Uterus (tissue), 3 donors: ENCODE measurements at regions not wholly inside any gene's neighbourhood (a gene's known extent, or its start where the extent isn't known, plus 50 kb on each side); places are given as distances from the start of the nearest gene placed in this dataset.
A peak's percentile ranks its signal among the peaks of the same experiment; 100 is the strongest.

Experiments
- DNase-seq, 2 donors: peaks; one replicate each; pipeline ENCODE4 v3.0.0-alpha.2; 2019 to 2020
- H3K27ac ChIP-seq, 2 donors: fragments of 200-600 bp; sonication (generic); 1 replicate in 1 of 2; 2 replicates in 1 of 2; pipeline ENCODE4 v1.5.1; 2016 to 2018
- H3K27me3 ChIP-seq, 2 donors: fragments of 200-600 bp; sonication (generic); one replicate each; pipeline ENCODE4 v1.5.1; 2018 to 2019; ENCODE audit warnings: control low read depth in 1 of 2
- H3K36me3 ChIP-seq, 2 donors: fragments of 200-600 bp; sonication (generic); one replicate each; pipeline ENCODE4 v1.5.1; 2019; ENCODE audit warnings: control low read depth in 1 of 2
- H3K4me1 ChIP-seq, 2 donors: fragments of 200-600 bp; sonication (generic); one replicate each; pipeline ENCODE4 v1.5.1; 2018 to 2019; ENCODE audit warnings: control low read depth in 1 of 2
- H3K4me3 ChIP-seq, 2 donors: fragments of 200-600 bp; sonication (generic); 1 replicate in 1 of 2; 2 replicates in 1 of 2; pipeline ENCODE4 v1.5.1; 2018 to 2019; ENCODE audit warnings: mild to moderate bottlenecking in 1 of 2
- H3K9me3 ChIP-seq, 2 donors: fragments of 200-600 bp; sonication (generic); one replicate each; pipeline ENCODE4 v1.5.1; 2019; ENCODE audit warnings: control low read depth in 1 of 2
- CTCF ChIP-seq, 4 experiments: fragments of 200-600 bp in 2 of 4; fragments of 450-650 bp in 2 of 4; sonication (generic) in 2 of 4; IDR thresholded peaks; one replicate each; pipeline ENCODE4 v1.5.1; 2016 to 2019; ENCODE audit warnings: antibody characterized with exemption in 4 of 4, mild to moderate bottlenecking in 2 of 4, moderate library complexity in 1 of 4
- POLR2A ChIP-seq, 2 donors: fragments of 450-650 bp; IDR thresholded peaks; one replicate each; pipeline ENCODE4 v1.6.1; 2016; ENCODE audit warnings: antibody characterized with exemption in 2 of 2, mild to moderate bottlenecking in 1 of 2, moderate library complexity in 1 of 2
- intact Hi-C: fragments of 100-400 bp; cut with DNase I; formaldehyde crosslinking; loops from one replicate; pipeline ENCODE4 v1.15.1; 2023; ENCODE audit warnings: low total_unique reads
- donor health status: DM: yes; HTN: yes; CAD: no.

- DNase-seq = peak; percentile 68 to 77
- Histone ChIP-seq H3K27me3 (no peaks in the 10 kb centered on the region), H3K27ac (no peak overlapping the region), H3K4me1 (no peaks in the 10 kb centered on the region), H3K9me3 (no peaks in the 10 kb centered on the region), H3K4me3 (no peak overlapping the region), H3K36me3 (no peaks in the 10 kb centered on the region)
- intact Hi-C loops = loop anchor here (10.0 kb wide), 1 partner anchor 499 kb away; no protein-coding TSS in a partner anchor
- TF ChIP-seq CTCF (IDR thresholded peaks at IDR 0.05) (peak; percentile 76 to 93 (median 91)), POLR2A (IDR thresholded peaks at IDR 0.05) (no peak)
Observed at GRCh38 chr1:43073490-43074230, 98.4 kb downstream of the EBNA1BP2 start.

DNA sequence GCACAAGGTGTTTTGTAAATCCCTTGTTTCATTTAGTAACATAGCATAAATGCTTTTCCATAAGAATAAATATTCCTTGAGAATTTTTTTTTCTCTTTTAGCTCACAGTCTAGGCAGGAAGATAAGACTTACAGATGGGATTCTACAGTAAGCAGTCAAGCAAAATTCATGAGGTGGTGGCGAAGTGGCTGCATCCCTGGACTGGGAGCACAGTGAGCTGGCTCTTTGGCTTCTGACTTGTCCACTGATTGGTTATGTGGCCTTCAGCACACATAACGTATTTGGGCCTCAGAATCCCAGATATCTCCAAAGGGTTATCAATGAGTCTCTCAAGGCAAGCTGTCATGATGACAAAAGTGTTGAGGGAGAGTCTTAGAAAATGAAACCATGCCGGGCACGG lies 99.8 kb downstream of the EBNA1BP2 start:
- intact Hi-C loops = loop anchor here (10.0 kb wide), 1 partner anchor 498 kb away; no protein-coding TSS in a partner anchor
- H3K4me1 ChIP-seq = no peaks in the 10 kb centered on the region
- H3K27ac ChIP-seq = no peak overlapping the region
- H3K4me3 ChIP-seq = no peak overlapping the region
- H3K36me3 ChIP-seq = no peaks in the 10 kb centered on the region
- H3K9me3 ChIP-seq = no peaks in the 10 kb centered on the region
- H3K27me3 ChIP-seq = no peaks in the 10 kb centered on the region
- no peak for DNase-seq
- TF ChIP-seq POLR2A (IDR thresholded peaks at IDR 0.05) (no peak), CTCF (IDR thresholded peaks at IDR 0.05) (no peak)

GRCh38 chr1:43071241-43071640 lies 100.8 kb downstream of the EBNA1BP2 start:
- DNase-seq = no peak
- Histone ChIP-seq H3K27ac (no peak overlapping the region), H3K4me3 (no peak overlapping the region), H3K4me1 (no peaks in the 10 kb centered on the region), H3K27me3 (no peaks in the 10 kb centered on the region), H3K9me3 (no peaks in the 10 kb centered on the region), H3K36me3 (no peaks in the 10 kb centered on the region)
- no peak for TF ChIP-seq CTCF (IDR thresholded peaks at IDR 0.05)
- no peak for TF ChIP-seq POLR2A (IDR thresholded peaks at IDR 0.05)
- intact Hi-C loops = loop anchor here (10.0 kb wide), 1 partner anchor 496 kb away; no protein-coding TSS in a partner anchor

DNA sequence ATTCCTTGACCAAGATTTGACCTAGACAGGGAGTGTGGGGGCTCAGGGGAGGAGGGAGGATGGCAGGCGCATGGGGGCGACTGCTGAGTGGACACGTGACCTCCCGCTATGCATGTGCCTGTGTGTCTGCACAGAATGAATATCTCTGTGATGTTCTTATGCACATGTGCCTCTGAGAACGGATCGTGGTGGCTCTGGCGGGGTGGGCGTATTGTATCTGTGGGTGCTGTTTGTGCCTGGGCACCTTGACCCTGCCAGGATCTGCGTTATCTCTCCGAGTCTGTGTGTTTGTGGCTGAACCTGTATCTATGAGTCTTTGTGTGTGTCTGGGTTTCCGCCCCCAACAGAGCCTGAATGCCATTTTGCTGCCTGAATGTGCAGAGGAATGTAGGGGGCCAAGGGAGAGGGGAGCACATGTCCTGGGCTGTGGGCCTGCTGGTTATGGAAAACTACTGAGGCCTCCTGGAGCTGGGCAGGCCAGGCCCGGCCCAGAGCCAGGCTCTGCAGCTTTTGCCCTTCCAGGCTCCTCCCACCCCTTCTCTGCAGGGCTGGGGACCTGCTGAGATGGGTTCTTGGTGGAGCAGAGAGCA lies 102.5 kb downstream of the EBNA1BP2 start:
- Histone ChIP-seq H3K9me3 (no peaks in the 10 kb centered on the region), H3K4me3 (no peak overlapping the region), H3K27me3 (no peaks in the 10 kb centered on the region), H3K36me3 (no peaks in the 10 kb centered on the region), H3K27ac (no peak overlapping the region), H3K4me1 (no peaks in the 10 kb centered on the region)
- no peak for DNase-seq
- TF ChIP-seq POLR2A (IDR thresholded peaks at IDR 0.05) = no peak
- no peak for TF ChIP-seq CTCF (IDR thresholded peaks at IDR 0.05)
- intact Hi-C loops = loop anchor here (10.0 kb wide), 2 partner anchors 145 to 495 kb away; no protein-coding TSS in a partner anchor

DNA sequence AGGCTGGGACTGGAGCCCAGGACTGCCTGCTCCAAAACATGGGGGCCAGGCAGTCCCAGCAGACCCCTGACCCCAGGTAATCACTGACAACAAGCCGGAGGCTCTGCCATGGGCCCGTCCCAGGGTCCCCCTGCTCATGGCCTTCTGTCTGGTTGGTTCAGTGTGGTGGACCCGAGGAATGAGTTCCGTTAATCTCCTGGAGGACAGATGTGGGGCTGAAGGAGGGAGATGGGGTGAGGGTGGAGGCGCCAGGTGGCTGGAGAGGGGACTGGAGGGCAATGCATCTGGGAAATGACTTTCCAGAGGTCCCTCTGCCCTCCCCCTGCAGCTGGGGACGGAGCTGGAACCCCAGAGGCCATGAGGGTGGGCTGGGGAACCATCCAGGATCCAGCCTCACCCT lies 103.2 kb downstream of the EBNA1BP2 start:
- no peak for DNase-seq
- TF ChIP-seq POLR2A (IDR thresholded peaks at IDR 0.05) = no peak
- TF ChIP-seq CTCF (IDR thresholded peaks at IDR 0.05) = no peak
- H3K4me3 ChIP-seq = no peak overlapping the region
- intact Hi-C loops = loop anchor here (10.0 kb wide), 1 partner anchor 144 kb away; no protein-coding TSS in a partner anchor
- no peak overlapping the region for H3K27ac ChIP-seq
- no peaks in the 10 kb centered on the region for H3K9me3 ChIP-seq
- H3K36me3 ChIP-seq = no peaks in the 10 kb centered on the region
- H3K4me1 ChIP-seq = no peaks in the 10 kb centered on the region
- H3K27me3 ChIP-seq = no peaks in the 10 kb centered on the region
